HG02588 (cell line): ENCODE measurements at regions not wholly inside any gene's neighbourhood (a gene's known extent, or its start where the extent isn't known, plus 50 kb on each side); places are given as distances from the start of the nearest gene placed in this dataset.
"Not testable (repeated sequence)": the region's sequence is repeated elsewhere in the genome, so short reads cannot be mapped to it uniquely, and the experiment has no call there.

Experiments used
- ATAC-seq: cut with Tn5 transposase; IDR thresholded peaks from one replicate; pipeline ENCODE4 v1.9.1; 2021; ENCODE audit warnings: mild to moderate bottlenecking, moderate library complexity; ENCODE audit not compliant: unreplicated experiment

GRCh38 chr2:13335862-13336535, 619.3 kb downstream of the TRIB2 start:
- ATAC-seq: no peak

GRCh38 chr2:13351068-13351467, 634.3 kb downstream of the TRIB2 start:
- ATAC-seq: no peak

GRCh38 chr2:13353083-13353482, 636.3 kb downstream of the TRIB2 start:
- no peak for ATAC-seq

- ATAC-seq: no peak
These were observed 637.3 kb downstream of the TRIB2 start for GRCh38 chr2:13354031-13354430.

GRCh38 chr2:13381928-13382327, 665.2 kb downstream of the TRIB2 start:
- not testable (repeated sequence) for ATAC-seq

GRCh38 chr2:13389172-13389571, 672.4 kb downstream of the TRIB2 start:
- not testable (repeated sequence) for ATAC-seq

GRCh38 chr2:13390676-13391075, 673.9 kb downstream of the TRIB2 start:
- no peak for ATAC-seq

GRCh38 chr2:13401312-13401711, 684.6 kb downstream of the TRIB2 start:
- no peak for ATAC-seq

GRCh38 chr2:13413989-13414388, 697.3 kb downstream of the TRIB2 start:
- no peak for ATAC-seq

- no peak for ATAC-seq
These were observed 698.2 kb downstream of the TRIB2 start for GRCh38 chr2:13414897-13415296.

GRCh38 chr2:13433954-13434353, 717.2 kb downstream of the TRIB2 start:
- ATAC-seq: no peak

- ATAC-seq: peak; percentile 54
These were observed 727.0 kb downstream of the TRIB2 start for GRCh38 chr2:13443554-13444261.

- no peak for ATAC-seq
These were observed 745.7 kb downstream of the TRIB2 start for GRCh38 chr2:13462464-13462863.

- ATAC-seq: no peak
These were observed 749.3 kb downstream of the TRIB2 start for GRCh38 chr2:13466076-13466475.

- no peak for ATAC-seq
These were observed 757.8 kb downstream of the TRIB2 start for GRCh38 chr2:13474538-13474937.

GRCh38 chr2:13480057-13480456, 763.3 kb downstream of the TRIB2 start:
- peak; percentile 86 for ATAC-seq

- no peak for ATAC-seq
These were observed 764.5 kb downstream of the TRIB2 start for GRCh38 chr2:13481201-13481600.

GRCh38 chr2:13485256-13485655, 768.5 kb downstream of the TRIB2 start:
- no peak for ATAC-seq

- no peak for ATAC-seq
These were observed 772.2 kb downstream of the TRIB2 start for GRCh38 chr2:13488965-13489364.

GRCh38 chr2:13492262-13492661, 775.5 kb downstream of the TRIB2 start:
- no peak for ATAC-seq

GRCh38 chr2:13495051-13495450, 778.3 kb downstream of the TRIB2 start:
- ATAC-seq: no peak

GRCh38 chr2:13504808-13505207, 788.1 kb downstream of the TRIB2 start:
- ATAC-seq: peak; percentile 88

GRCh38 chr2:13508671-13509070, 791.9 kb downstream of the TRIB2 start:
- no peak for ATAC-seq
